Adrenal gland (tissue), 9 donors: ENCODE measurements at regions not wholly inside any gene's neighbourhood (a gene's known extent, or its start where the extent isn't known, plus 50 kb on each side); places are given as distances from the start of the nearest gene placed in this dataset.

Source experiments
- DNase-seq, 7 donors: peaks; one replicate each; pipeline ENCODE4 v3.0.0-alpha.2; 2019 to 2020
- H3K27ac ChIP-seq, 5 donors: fragments of 200-600 bp; sonication (generic) in 4 of 5; 1 replicate in 3 of 5; 2 replicates in 2 of 5; pipeline versions ENCODE4 v1.5.1 to v1.8.0; 2016 to 2020; ENCODE audit warnings: mild to moderate bottlenecking in 1 of 5
- H3K27me3 ChIP-seq: fragments of 200-600 bp; 2 replicates; pipeline ENCODE4 v1.8.0; 2021
- H3K36me3 ChIP-seq, 2 donors: fragments of 200-600 bp; replicated peaks in 1 of 2; 1 replicate in 1 of 2; 2 replicates in 1 of 2; pipeline versions ENCODE4 v1.5.1 to v1.8.0; 2018 to 2022
- H3K4me1 ChIP-seq, 2 donors: fragments of 200-600 bp; replicated peaks in 1 of 2; 1 replicate in 1 of 2; 2 replicates in 1 of 2; pipeline versions ENCODE4 v1.5.1 to v1.8.0; 2018 to 2021
- H3K4me3 ChIP-seq, 4 donors: fragments of 200-600 bp; sonication (generic) in 3 of 4; one replicate each; pipeline ENCODE4 v1.5.1; 2016 to 2018
- H3K9me3 ChIP-seq, 3 donors: fragments of 200-600 bp; sonication (generic) in 1 of 3; replicated peaks in 1 of 3; 1 replicate in 2 of 3; 2 replicates in 1 of 3; pipeline versions ENCODE4 v1.5.1 to v1.8.0; 2016 to 2021
- POLR2A ChIP-seq, 2 donors: fragments of 450-650 bp; IDR thresholded peaks; one replicate each; pipeline ENCODE4 v1.6.1; 2017; ENCODE audit warnings: antibody characterized with exemption in 2 of 2, mild to moderate bottlenecking in 2 of 2, moderate library complexity in 1 of 2
- WGBS, 4 donors: extraction: QIAGEN DNeasy Blood & Tissue Kit in 2 of 4; methylation state at CpG; one replicate each; pipeline versions ENCODE4 v1.1.5 to v1.1.7; 2013 to 2017; 5-methylcytosine and 5-hydroxymethylcytosine counted together
- intact Hi-C, 2 donors: fragments of 100-400 bp; cut with DNase I; formaldehyde crosslinking; loops; one replicate each; pipeline versions ENCODE4 v1.14.1 to v1.15.0; 2022 to 2023
- TF ChIP-seq, protein P1 (sequence below), 6 experiments: fragments of 450-650 bp in 4 of 6; fragments of 200-600 bp in 2 of 6; sonication (generic) in 1 of 6; IDR thresholded peaks; 1 replicate in 5 of 6; 2 replicates in 1 of 6; pipeline versions ENCODE4 v1.5.1 to v1.8.0; 2016 to 2021; ENCODE audit warnings: antibody characterized with exemption in 6 of 6, mild to moderate bottlenecking in 2 of 6, moderate library complexity in 1 of 6
- donor health status: healthy with polysubstance abuse.
- donor health status: Bipolar disorder and iron deficiency.
- donor health status: DM: yes; HTN: yes; CAD: no.
- donor health status: DM: no; HTN: no; CAD: no.
- donor health status: DM: no; HTN: no; CAD: no.

DNA sequence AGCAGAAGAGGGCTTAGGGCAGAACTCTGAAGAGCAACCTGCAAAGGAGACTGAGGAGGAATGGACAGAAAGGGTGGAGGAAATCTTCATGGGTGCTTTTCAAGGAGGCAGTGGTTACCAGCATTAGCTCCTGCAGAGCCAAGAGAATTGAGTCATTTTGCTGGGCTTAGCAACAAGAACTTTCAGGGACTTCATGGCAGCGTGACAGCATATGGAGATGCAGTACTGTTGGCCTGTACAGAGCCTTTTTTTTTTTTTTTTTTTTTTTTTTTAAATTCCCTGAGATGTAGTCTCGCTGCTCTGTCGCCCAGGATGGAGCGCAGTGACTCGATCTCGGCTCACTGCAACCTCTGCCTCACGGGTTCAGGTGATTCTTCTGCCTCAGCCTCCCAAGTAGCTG, 296.0 kb upstream of the DMRT1 start:
- WGBS, 4 donors, result 59 to 84% (median 75%) methylated on average over 7 of the region's 7 CpGs
- H3K4me1 ChIP-seq, result peaks cover 0 to 8% of the 10 kb centered on the region in 2 donors
- H3K27ac ChIP-seq, result peak overlapping the region in 1 of 5 donors; percentile 20
- no peak overlapping the region for H3K4me3 ChIP-seq
- DNase-seq, result peak in 6 of 7 donors; percentile 53 to 82 (median 77)
- no peaks in the 10 kb centered on the region for H3K36me3 ChIP-seq
- H3K27me3 ChIP-seq, result no peaks in the 10 kb centered on the region
- no peaks in the 10 kb centered on the region for H3K9me3 ChIP-seq
- TF ChIP-seq, protein P1, sequence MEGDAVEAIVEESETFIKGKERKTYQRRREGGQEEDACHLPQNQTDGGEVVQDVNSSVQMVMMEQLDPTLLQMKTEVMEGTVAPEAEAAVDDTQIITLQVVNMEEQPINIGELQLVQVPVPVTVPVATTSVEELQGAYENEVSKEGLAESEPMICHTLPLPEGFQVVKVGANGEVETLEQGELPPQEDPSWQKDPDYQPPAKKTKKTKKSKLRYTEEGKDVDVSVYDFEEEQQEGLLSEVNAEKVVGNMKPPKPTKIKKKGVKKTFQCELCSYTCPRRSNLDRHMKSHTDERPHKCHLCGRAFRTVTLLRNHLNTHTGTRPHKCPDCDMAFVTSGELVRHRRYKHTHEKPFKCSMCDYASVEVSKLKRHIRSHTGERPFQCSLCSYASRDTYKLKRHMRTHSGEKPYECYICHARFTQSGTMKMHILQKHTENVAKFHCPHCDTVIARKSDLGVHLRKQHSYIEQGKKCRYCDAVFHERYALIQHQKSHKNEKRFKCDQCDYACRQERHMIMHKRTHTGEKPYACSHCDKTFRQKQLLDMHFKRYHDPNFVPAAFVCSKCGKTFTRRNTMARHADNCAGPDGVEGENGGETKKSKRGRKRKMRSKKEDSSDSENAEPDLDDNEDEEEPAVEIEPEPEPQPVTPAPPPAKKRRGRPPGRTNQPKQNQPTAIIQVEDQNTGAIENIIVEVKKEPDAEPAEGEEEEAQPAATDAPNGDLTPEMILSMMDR (IDR thresholded peaks at IDR 0.05), result no peak
- no peak for TF ChIP-seq POLR2A (IDR thresholded peaks at IDR 0.05)
- intact Hi-C loops, result loop anchor here in 1 of 2 donors (5.0 kb wide), 1 partner anchor 158 kb away; no protein-coding TSS in a partner anchor

DNA sequence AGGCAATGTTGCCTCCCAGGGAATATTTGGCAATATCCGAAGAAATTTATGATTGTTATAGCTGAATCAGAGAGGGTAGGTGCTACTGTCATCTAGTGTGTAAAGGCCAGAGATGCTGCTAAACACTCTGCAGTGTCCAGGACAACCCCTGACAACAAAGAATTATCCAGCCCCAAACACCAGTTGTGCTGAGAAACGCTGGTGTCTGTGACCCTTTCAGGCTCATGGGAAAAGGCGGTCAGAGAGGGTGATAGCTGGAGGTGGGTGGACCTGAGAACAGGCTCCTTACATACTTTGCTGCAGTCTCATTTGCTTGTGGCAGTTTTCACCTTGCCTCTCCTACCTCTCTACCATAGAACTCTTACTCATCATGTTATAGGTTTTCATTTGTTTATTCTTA, 295.3 kb upstream of the DMRT1 start:
- TF ChIP-seq POLR2A (IDR thresholded peaks at IDR 0.05), result no peak
- TF ChIP-seq, protein P1 (IDR thresholded peaks at IDR 0.05), result no peak
- no peak for DNase-seq
- no peaks in the 10 kb centered on the region for H3K9me3 ChIP-seq
- intact Hi-C loops, result loop anchor here in 1 of 2 donors (5.0 kb wide), 1 partner anchor 159 kb away; no protein-coding TSS in a partner anchor
- no peaks in the 10 kb centered on the region for H3K27me3 ChIP-seq
- peaks cover 0 to 8% of the 10 kb centered on the region in 2 donors for H3K4me1 ChIP-seq
- no peak overlapping the region for H3K4me3 ChIP-seq
- H3K36me3 ChIP-seq, result no peaks in the 10 kb centered on the region
- 57 to 69% (median 66%) methylated on average over 2 to 3 of the region's 3 CpGs for WGBS, 4 donors
- H3K27ac ChIP-seq, result peak overlapping the region in 1 of 5 donors; percentile 21

DNA sequence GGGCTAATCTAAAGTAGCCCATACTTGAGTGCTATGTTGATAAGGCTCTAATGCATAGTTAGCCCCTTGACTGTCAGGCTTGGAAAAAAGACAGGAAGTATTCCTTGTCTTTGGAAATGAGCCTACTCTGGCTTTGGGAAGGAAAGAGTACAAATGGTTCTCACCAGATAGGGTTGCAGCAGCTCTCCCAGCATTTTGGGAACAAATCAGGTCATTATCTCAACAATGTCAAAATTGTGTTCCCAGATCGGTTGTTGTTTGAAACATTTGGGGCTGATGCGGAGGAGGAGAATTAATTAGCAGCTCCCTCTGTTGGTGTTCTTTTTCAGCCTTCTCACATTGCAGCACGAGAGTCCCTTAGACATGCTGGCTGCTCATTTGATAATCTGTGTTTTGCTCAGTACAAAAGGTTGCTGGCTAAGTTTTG, 294.7 kb upstream of the DMRT1 start:
- intact Hi-C loops, result loop anchor here in 1 of 2 donors (5.0 kb wide), 1 partner anchor 160 kb away; no protein-coding TSS in a partner anchor
- Histone ChIP-seq H3K27me3 (no peaks in the 10 kb centered on the region), H3K27ac (peak overlapping the region in 2 of 5 donors; percentile 19 to 21), H3K36me3 (no peaks in the 10 kb centered on the region), H3K4me3 (no peak overlapping the region), H3K9me3 (no peaks in the 10 kb centered on the region), H3K4me1 (peaks cover 0 to 8% of the 10 kb centered on the region in 2 donors)
- 13 to 35% (median 15%) methylated on average over 1 to 3 of the region's 3 CpGs for WGBS, 4 donors
- DNase-seq, result peak in 4 of 7 donors; percentile 11 to 27 (median 25)
- no peak for TF ChIP-seq POLR2A (IDR thresholded peaks at IDR 0.05)
- TF ChIP-seq, protein P1 (IDR thresholded peaks at IDR 0.05), result peak in 5 of 6 experiments; percentile 15 to 39 (median 31)

DNA sequence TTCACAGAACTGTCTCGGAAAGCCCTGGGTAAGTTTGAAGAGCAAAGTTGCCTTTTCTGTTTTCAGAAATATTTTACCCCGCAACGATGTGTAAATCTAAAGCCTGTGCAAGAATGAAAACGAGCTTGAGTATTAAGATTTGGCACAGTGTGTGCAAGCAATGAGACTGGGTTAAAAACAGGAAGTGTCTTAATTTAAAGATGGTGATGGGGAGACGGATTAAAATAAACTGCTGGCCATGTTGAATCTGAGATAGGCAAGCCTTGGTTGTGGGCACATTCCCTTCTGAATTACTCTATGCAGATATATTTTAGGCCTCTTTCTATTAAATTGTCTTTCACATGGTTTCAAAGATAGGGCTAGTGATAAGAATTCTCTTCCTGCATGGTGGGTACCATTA, 294.2 kb upstream of the DMRT1 start:
- Histone ChIP-seq H3K27me3 (no peaks in the 10 kb centered on the region), H3K4me1 (peaks cover 0 to 12% of the 10 kb centered on the region in 2 donors), H3K36me3 (no peaks in the 10 kb centered on the region), H3K27ac (peak overlapping the region in 2 of 5 donors; percentile 19 to 20), H3K9me3 (no peaks in the 10 kb centered on the region), H3K4me3 (no peak overlapping the region)
- TF ChIP-seq POLR2A (IDR thresholded peaks at IDR 0.05), result no peak
- TF ChIP-seq, protein P1 (IDR thresholded peaks at IDR 0.05), result no peak
- WGBS, 4 donors, result 53 to 65% (median 61%) methylated on average over 5 of the region's 5 CpGs
- no peak for DNase-seq
- intact Hi-C loops, result loop anchor here in 1 of 2 donors (5.0 kb wide), 1 partner anchor 160 kb away; no protein-coding TSS in a partner anchor
